ENCODE measurements at regions not wholly inside any gene's neighbourhood (a gene's known extent, or its start where the extent isn't known, plus 50 kb on each side); places are given as distances from the start of the nearest gene placed in this dataset.

DNA sequence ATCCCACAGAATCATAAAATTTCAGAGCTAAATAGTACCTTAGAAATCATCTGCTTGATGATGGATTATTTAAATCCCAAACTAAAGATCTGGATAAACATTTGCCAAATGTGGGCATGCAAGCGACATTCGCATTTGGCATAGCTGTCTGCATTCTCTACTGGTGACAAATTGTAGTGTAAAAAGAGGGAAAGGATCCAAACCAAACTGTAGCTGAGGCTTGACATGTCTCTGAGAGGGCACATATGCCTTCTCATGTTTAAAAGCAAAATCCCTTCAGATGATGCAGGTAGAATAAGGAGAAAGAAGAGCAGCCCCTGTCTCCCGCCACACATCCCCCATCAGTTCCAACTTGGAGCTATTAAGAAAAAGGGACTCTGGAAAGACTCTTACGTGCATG, 257.5 kb upstream of the MTNR1B start:
- no peaks in the 10 kb centered on the region for H3K36me3 Mint-ChIP-seq (ENCODE audit: insufficient read depth)
- no peaks in the 10 kb centered on the region for H3K4me1 Mint-ChIP-seq
- no peak overlapping the region for H3K4me3 Mint-ChIP-seq
- H3K27ac Mint-ChIP-seq (ENCODE audit: low read depth), result no peak overlapping the region
- peaks cover 6% of the 10 kb centered on the region for H3K9me3 Mint-ChIP-seq
- no peaks in the 10 kb centered on the region for H3K27me3 Mint-ChIP-seq
- DNase-seq (ENCODE audit: low spot score in 2 of 2) (no peak), ATAC-seq (replicated peaks; ENCODE audit: extremely low read depth, poor library complexity, severe bottlenecking) (no peak)

DNA sequence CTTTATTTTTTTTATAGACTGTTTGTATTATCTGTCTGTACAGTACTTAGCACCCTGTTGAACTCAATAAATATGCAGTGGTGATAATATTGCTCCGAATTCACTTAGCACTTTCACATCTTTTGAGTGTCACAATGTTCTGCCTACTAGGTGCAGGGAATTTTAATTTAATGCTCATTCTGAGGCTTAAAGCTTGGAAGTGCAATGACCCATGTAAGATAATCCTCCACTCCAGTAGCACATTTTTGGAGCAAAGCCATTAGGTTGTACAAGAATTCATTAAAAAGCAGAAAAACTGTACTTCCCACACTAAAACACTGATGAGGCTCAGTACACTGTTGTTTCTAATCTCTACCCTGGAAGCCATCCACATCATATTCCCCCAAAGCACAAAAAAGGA, 255.3 kb upstream of the MTNR1B start:
- Mint-ChIP-seq H3K4me3 (no peak overlapping the region), H3K9me3 (peaks cover 6% of the 10 kb centered on the region), H3K36me3 (ENCODE audit: insufficient read depth) (no peaks in the 10 kb centered on the region), H3K27me3 (no peaks in the 10 kb centered on the region), H3K27ac (ENCODE audit: low read depth) (no peak overlapping the region), H3K4me1 (no peaks in the 10 kb centered on the region)
- ATAC-seq (replicated peaks; ENCODE audit: extremely low read depth, poor library complexity, severe bottlenecking) (no peak), DNase-seq (ENCODE audit: low spot score in 2 of 2) (no peak)

DNA sequence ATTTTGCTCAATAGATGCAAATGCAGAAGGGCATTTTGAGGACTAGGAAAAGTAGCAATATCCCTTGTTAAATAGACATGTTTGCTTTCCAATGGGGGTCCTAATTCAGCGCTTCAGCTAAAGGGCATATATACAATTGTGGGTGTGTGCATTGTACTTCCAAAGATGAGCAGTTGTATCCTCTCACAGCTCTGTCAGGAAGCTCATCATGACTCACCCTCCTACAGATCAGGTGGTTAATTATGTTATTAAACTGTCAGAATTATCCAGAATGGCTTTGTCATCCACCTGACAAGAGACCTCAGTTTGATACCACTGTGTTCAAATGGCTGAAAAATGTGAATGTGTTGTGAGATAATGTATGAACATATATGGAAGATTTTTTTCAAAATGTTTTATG, 252.2 kb upstream of the MTNR1B start:
- DNase-seq (ENCODE audit: low spot score in 2 of 2), result no peak
- H3K27me3 Mint-ChIP-seq, result no peaks in the 10 kb centered on the region
- no peak for ATAC-seq (replicated peaks; ENCODE audit: extremely low read depth, poor library complexity, severe bottlenecking)
- H3K27ac Mint-ChIP-seq (ENCODE audit: low read depth), result no peak overlapping the region
- H3K4me3 Mint-ChIP-seq, result no peak overlapping the region
- no peaks in the 10 kb centered on the region for H3K4me1 Mint-ChIP-seq
- peaks cover 6% of the 10 kb centered on the region for H3K9me3 Mint-ChIP-seq
- H3K36me3 Mint-ChIP-seq (ENCODE audit: insufficient read depth), result no peaks in the 10 kb centered on the region

DNA sequence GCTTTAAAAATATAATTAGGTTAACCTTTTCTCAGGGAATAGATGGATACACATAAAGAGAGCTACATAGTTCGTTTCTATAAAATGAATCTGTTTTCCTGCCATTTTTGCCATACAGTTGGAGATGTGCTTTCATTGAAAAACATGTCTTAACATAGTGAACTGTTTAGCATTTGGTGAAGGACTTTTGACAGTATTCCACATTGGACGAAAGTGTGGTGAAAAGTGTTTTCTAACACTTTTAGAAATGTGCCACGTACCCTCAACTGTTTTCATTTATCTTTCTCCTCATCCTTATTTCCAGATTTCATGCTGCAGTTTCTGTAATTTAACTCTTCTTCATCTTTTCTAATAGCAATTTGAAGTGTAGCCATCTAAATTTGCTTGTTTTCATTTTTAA, 249.1 kb upstream of the MTNR1B start:
- Mint-ChIP-seq H3K36me3 (ENCODE audit: insufficient read depth) (no peaks in the 10 kb centered on the region), H3K9me3 (peaks cover 6% of the 10 kb centered on the region), H3K4me3 (no peak overlapping the region), H3K4me1 (no peaks in the 10 kb centered on the region), H3K27me3 (no peaks in the 10 kb centered on the region), H3K27ac (ENCODE audit: low read depth) (no peak overlapping the region)
- DNase-seq (ENCODE audit: low spot score in 2 of 2) (no peak), ATAC-seq (replicated peaks; ENCODE audit: extremely low read depth, poor library complexity, severe bottlenecking) (no peak)

DNA sequence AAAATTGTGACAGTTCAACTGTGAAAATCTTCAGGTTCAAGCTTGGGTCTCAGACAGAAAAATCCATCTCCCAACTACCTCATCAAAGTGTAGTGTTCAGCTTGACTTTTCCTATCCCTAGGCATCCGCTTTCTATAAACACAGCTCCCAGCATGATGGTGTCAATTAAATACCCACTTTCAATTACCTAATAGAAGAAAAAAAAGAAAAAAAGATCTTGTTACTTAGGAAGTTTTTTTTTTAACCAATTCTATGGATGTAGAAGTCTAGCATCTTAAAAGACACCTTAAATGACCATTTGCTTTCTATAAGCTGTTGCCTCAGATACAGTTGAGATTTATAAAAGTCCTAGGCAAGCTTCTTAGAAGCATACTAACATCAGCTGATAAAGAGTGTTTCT, 244.1 kb upstream of the MTNR1B start:
- Mint-ChIP-seq H3K4me1 (no peaks in the 10 kb centered on the region), H3K27ac (ENCODE audit: low read depth) (no peak overlapping the region), H3K36me3 (ENCODE audit: insufficient read depth) (no peaks in the 10 kb centered on the region), H3K9me3 (no peaks in the 10 kb centered on the region), H3K27me3 (no peaks in the 10 kb centered on the region), H3K4me3 (no peak overlapping the region)
- no peak for DNase-seq (ENCODE audit: low spot score in 2 of 2)
- ATAC-seq (replicated peaks; ENCODE audit: extremely low read depth, poor library complexity, severe bottlenecking), result no peak

DNA sequence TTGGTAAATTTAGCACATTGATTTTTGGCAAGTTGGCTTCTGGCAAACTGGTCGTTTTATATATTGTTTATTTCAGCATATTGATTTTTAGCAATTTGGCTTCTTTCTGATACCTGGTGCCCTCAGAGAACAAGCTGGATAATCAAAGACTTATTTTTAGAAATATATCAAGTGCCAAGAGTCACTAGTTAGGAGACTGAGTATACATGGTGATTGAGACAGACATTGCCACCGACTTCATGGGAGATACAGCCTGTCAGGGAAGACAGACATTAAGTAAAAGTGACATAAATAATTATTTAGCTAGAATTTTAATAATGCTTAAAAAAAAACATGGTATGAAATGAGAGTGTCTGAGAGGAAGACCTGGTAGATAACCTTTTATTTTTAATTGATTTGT, 242.3 kb upstream of the MTNR1B start:
- Mint-ChIP-seq H3K27me3 (no peaks in the 10 kb centered on the region), H3K4me3 (no peak overlapping the region), H3K36me3 (ENCODE audit: insufficient read depth) (no peaks in the 10 kb centered on the region), H3K4me1 (no peaks in the 10 kb centered on the region), H3K27ac (ENCODE audit: low read depth) (no peak overlapping the region), H3K9me3 (no peaks in the 10 kb centered on the region)
- ATAC-seq (replicated peaks; ENCODE audit: extremely low read depth, poor library complexity, severe bottlenecking) (no peak), DNase-seq (ENCODE audit: low spot score in 2 of 2) (no peak)

DNA sequence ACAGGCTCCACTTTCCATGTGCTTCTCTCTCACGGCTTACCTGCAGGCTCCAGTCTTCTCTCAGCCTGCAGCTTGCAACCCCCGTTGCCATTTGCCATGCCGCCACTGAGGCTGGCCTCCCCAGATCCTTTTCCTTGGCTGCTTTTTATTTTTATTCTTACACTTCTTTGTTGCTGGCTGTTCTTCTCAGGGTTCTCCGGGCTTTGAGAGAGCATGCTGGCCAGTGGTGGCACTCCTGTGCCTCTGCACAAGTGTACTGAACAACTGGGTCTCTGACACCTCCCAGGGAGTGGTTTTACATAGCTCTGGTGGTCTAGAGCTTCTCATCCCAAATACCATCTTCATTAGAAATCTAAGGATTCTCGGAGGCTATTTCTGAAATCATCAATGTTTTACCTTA, 241.7 kb upstream of the MTNR1B start:
- no peak for DNase-seq (ENCODE audit: low spot score in 2 of 2)
- Mint-ChIP-seq H3K36me3 (ENCODE audit: insufficient read depth) (no peaks in the 10 kb centered on the region), H3K4me3 (no peak overlapping the region), H3K27ac (ENCODE audit: low read depth) (no peak overlapping the region), H3K4me1 (no peaks in the 10 kb centered on the region), H3K9me3 (no peaks in the 10 kb centered on the region), H3K27me3 (no peaks in the 10 kb centered on the region)
- no peak for ATAC-seq (replicated peaks; ENCODE audit: extremely low read depth, poor library complexity, severe bottlenecking)

DNA sequence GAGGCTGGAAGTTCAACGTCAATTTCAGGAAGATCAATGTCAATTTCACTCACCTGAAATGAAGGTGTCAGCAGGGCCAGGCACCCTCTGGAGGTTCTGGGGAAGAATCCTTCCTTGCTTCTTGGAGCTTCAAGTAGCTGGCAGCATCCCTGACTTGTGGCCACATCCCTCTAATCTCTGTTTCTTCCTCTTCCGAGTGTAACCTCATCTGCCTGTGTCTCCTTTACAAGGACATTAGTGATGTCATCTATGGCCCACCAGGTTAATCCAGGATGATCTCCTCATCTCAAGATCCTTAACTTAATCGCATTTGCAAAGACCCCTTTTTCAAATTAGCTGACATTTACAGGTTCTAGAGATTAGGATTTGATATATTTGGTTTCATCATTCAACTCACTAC, 240.8 kb upstream of the MTNR1B start:
- Mint-ChIP-seq H3K36me3 (ENCODE audit: insufficient read depth) (no peaks in the 10 kb centered on the region), H3K4me1 (no peaks in the 10 kb centered on the region), H3K9me3 (no peaks in the 10 kb centered on the region), H3K27ac (ENCODE audit: low read depth) (no peak overlapping the region), H3K27me3 (no peaks in the 10 kb centered on the region), H3K4me3 (no peak overlapping the region)
- no peak for DNase-seq (ENCODE audit: low spot score in 2 of 2)
- no peak for ATAC-seq (replicated peaks; ENCODE audit: extremely low read depth, poor library complexity, severe bottlenecking)

DNA sequence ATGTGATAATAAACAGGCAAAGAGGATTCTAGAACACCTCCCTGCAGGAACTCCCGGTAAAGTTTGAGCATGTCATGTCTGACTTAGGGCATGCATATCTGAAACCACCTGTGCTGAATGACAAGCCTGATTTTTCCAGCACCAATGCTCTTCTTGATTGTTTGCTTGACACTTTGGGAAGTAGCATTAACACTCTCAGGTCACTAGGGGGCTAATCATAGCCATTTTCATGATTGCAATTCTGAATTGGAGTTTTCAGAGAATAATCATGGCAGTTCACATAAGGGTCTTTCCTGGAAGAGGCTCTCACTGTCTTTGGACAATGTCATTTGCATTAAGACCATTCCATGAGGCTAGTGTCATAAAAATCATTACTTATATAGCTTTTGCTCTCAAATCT, 234.4 kb upstream of the MTNR1B start:
- Mint-ChIP-seq H3K4me3 (no peak overlapping the region), H3K9me3 (peaks cover 4% of the 10 kb centered on the region), H3K4me1 (no peaks in the 10 kb centered on the region), H3K36me3 (ENCODE audit: insufficient read depth) (no peaks in the 10 kb centered on the region), H3K27me3 (no peaks in the 10 kb centered on the region), H3K27ac (ENCODE audit: low read depth) (no peak overlapping the region)
- ATAC-seq (replicated peaks; ENCODE audit: extremely low read depth, poor library complexity, severe bottlenecking), result no peak
- DNase-seq (ENCODE audit: low spot score in 2 of 2), result no peak

DNA sequence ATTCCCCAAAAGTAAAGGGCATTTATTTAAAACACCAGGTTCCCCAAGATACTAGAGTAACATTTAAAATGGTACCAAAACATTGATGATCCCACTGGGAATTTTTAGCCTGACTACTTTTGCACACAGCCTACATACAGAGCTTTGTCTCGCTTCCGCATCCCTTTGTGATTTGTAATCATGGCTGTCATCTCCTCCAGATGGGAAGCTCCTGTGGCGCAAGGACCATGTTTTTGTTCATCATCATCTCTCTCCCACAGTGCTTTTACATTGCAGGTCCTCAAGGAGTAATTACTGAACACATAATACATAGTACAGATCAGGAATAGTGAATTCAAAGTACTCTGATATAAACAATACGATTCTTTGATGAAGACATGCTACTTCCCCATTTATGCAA, 231.2 kb upstream of the MTNR1B start:
- DNase-seq (ENCODE audit: low spot score in 2 of 2), result no peak
- Mint-ChIP-seq H3K27ac (ENCODE audit: low read depth) (no peak overlapping the region), H3K9me3 (peaks cover 4% of the 10 kb centered on the region), H3K4me3 (no peak overlapping the region), H3K27me3 (no peaks in the 10 kb centered on the region), H3K36me3 (ENCODE audit: insufficient read depth) (no peaks in the 10 kb centered on the region), H3K4me1 (no peaks in the 10 kb centered on the region)
- no peak for ATAC-seq (replicated peaks; ENCODE audit: extremely low read depth, poor library complexity, severe bottlenecking)

DNA sequence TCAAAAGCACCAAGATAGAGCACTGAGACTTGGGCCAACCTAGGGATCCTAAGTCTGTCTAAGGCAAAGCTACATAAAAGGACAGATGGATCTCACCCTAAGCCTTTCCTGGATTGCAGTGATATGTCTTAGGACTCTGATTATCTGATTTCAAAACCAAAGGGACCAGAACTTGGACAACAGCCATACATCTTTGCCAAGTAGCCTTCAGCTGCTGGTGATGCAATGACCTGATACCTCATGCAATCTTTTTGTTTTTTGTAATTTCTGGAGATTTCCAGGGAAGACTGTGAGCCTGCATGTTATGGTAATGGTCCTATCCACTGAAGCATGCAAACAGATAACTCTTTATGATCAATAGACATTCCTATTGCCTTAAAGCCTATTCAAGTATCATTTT, 230.4 kb upstream of the MTNR1B start:
- no peak overlapping the region for H3K4me3 Mint-ChIP-seq
- no peaks in the 10 kb centered on the region for H3K36me3 Mint-ChIP-seq (ENCODE audit: insufficient read depth)
- ATAC-seq (replicated peaks; ENCODE audit: extremely low read depth, poor library complexity, severe bottlenecking) (no peak), DNase-seq (ENCODE audit: low spot score in 2 of 2) (no peak)
- H3K9me3 Mint-ChIP-seq, result peaks cover 4% of the 10 kb centered on the region
- no peak overlapping the region for H3K27ac Mint-ChIP-seq (ENCODE audit: low read depth)
- H3K4me1 Mint-ChIP-seq, result no peaks in the 10 kb centered on the region
- H3K27me3 Mint-ChIP-seq, result no peaks in the 10 kb centered on the region

DNA sequence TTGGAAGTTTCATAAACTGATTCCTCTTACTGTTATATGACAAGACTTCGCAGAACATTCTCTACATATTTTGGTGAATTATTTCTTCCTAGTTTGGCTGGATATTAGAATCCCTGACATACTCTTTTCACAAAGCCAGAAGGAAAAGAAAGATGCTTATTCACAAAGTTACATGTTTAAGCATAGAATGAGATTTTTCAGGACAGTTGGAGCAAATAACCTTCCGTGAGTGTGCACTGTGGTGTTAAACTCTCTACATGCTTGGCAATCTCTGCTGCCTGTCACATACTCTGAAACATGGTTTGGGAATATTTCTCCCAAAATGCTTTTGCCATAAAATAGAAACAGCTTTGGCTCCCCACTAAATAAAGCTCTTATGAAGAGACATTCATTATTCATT, 230.0 kb upstream of the MTNR1B start:
- no peaks in the 10 kb centered on the region for H3K4me1 Mint-ChIP-seq
- peaks cover 4% of the 10 kb centered on the region for H3K9me3 Mint-ChIP-seq
- DNase-seq (ENCODE audit: low spot score in 2 of 2), result no peak
- no peak for ATAC-seq (replicated peaks; ENCODE audit: extremely low read depth, poor library complexity, severe bottlenecking)
- H3K27ac Mint-ChIP-seq (ENCODE audit: low read depth), result no peak overlapping the region
- H3K27me3 Mint-ChIP-seq, result no peaks in the 10 kb centered on the region
- no peaks in the 10 kb centered on the region for H3K36me3 Mint-ChIP-seq (ENCODE audit: insufficient read depth)
- no peak overlapping the region for H3K4me3 Mint-ChIP-seq

DNA sequence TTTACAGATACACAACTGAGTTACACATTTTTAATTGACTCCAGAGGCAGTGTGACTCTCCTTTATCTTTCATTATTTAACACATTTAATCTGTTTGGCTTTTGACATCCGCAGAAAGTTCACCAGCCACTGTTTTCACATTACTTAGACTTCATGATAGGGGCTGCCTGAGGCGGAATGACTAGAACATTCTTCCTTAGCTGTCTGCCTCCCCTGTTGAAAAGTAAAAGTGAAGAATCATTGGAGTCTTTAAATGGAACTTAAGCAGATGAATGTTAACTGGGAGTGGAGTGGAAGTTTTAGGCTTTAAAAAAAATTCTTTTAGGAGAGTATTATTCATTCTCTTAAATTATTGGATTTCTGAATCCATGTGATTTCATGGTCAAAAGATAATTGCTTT, 229.2 kb upstream of the MTNR1B start:
- no peaks in the 10 kb centered on the region for H3K9me3 Mint-ChIP-seq
- DNase-seq (ENCODE audit: low spot score in 2 of 2) (no peak), ATAC-seq (replicated peaks; ENCODE audit: extremely low read depth, poor library complexity, severe bottlenecking) (no peak)
- H3K36me3 Mint-ChIP-seq (ENCODE audit: insufficient read depth), result no peaks in the 10 kb centered on the region
- no peaks in the 10 kb centered on the region for H3K27me3 Mint-ChIP-seq
- H3K4me3 Mint-ChIP-seq, result no peak overlapping the region
- no peaks in the 10 kb centered on the region for H3K4me1 Mint-ChIP-seq
- no peak overlapping the region for H3K27ac Mint-ChIP-seq (ENCODE audit: low read depth)

DNA sequence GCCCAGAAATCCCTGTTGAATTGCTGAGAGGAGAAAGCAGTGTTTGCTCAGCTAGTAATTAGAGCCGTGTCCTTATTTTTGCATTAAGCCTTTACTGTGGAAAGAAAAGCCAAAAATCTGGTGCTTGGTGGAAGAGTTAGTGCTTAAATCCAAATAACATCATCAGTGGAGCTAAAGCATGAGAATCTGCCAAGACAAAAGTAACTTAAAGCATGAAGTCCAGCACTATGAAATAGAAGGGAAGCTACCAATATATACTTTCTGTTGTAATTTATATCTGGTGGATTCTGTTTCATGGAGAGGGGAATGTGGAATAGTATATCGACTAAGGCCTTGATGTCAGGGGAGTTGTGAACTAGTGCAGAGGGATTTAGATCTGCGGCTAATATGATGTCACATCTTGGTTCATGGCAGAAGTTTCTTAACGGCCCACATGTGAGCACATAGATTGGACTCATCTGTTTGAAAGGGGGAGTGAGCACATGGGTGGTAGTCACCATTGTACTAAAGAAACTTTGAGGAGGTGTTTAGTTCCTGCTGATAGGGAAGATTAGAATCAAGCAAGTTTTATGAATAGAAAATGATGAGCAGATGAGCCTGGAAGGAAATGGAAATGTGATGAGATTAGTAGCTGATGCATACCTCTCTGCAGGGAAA, 224.4 kb upstream of the MTNR1B start:
- no peak overlapping the region for H3K4me3 Mint-ChIP-seq
- no peaks in the 10 kb centered on the region for H3K36me3 Mint-ChIP-seq (ENCODE audit: insufficient read depth)
- no peaks in the 10 kb centered on the region for H3K27me3 Mint-ChIP-seq

More for the DNA sequence above, 224.4 kb upstream of the MTNR1B start:
- ATAC-seq (replicated peaks; ENCODE audit: extremely low read depth, poor library complexity, severe bottlenecking) (no peak), DNase-seq (ENCODE audit: low spot score in 2 of 2) (no peak)
- Mint-ChIP-seq H3K4me1 (no peaks in the 10 kb centered on the region), H3K9me3 (peaks cover 4% of the 10 kb centered on the region), H3K27ac (ENCODE audit: low read depth) (no peak overlapping the region)

Data from central memory CD8-positive, alpha-beta T cell (primary cell).